DND-41 (cell line): ENCODE measurements at regions not wholly inside any gene's neighbourhood (a gene's known extent, or its start where the extent isn't known, plus 50 kb on each side); places are given as distances from the start of the nearest gene placed in this dataset.

ENCODE experiments used
- EZH2 ChIP-seq: IDR thresholded peaks from 3 replicates; pipeline ENCODE4 v1.6.1; 2012; ENCODE audit warnings: borderline replicate concordance, low read depth, mild to moderate bottlenecking, moderate library complexity, low read length, inconsistent platforms; ENCODE audit not compliant: severe bottlenecking
- TF ChIP-seq, protein P1 (sequence below): IDR thresholded peaks from 2 replicates; pipeline ENCODE4 v1.5.1; 2012; ENCODE audit warnings: borderline replicate concordance, low read length, moderate library complexity, mild to moderate bottlenecking; ENCODE audit not compliant: poor library complexity, severe bottlenecking; ENCODE audit errors: extremely low read depth

DNA sequence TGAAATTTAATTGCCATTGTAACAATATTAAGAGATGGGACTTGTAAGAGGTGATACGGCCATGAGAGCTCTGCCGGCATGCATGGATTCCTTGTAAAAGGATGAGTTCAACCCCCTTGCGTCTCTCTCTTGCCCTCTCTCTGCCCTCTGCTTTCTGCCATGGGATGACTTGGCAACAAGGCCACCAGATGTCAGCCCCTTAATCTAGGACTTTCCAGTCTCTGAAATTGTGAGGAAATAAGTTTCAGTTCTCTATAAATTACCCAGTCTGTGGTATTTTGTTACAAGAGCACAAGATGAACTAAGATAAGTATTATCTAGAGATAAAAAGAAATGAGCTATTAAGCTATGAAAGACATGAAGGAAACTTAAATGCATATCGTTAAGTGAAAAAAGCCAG, 145.7 kb upstream of the AHR start:
- TF ChIP-seq, protein P1, sequence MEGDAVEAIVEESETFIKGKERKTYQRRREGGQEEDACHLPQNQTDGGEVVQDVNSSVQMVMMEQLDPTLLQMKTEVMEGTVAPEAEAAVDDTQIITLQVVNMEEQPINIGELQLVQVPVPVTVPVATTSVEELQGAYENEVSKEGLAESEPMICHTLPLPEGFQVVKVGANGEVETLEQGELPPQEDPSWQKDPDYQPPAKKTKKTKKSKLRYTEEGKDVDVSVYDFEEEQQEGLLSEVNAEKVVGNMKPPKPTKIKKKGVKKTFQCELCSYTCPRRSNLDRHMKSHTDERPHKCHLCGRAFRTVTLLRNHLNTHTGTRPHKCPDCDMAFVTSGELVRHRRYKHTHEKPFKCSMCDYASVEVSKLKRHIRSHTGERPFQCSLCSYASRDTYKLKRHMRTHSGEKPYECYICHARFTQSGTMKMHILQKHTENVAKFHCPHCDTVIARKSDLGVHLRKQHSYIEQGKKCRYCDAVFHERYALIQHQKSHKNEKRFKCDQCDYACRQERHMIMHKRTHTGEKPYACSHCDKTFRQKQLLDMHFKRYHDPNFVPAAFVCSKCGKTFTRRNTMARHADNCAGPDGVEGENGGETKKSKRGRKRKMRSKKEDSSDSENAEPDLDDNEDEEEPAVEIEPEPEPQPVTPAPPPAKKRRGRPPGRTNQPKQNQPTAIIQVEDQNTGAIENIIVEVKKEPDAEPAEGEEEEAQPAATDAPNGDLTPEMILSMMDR = no peak
- no peak for TF ChIP-seq EZH2
